NCI-H1092 treated with DMSO at 0.1 percent for 48 hours (cell line): ENCODE measurements at regions not wholly inside any gene's neighbourhood (a gene's known extent, or its start where the extent isn't known, plus 50 kb on each side); places are given as distances from the start of the nearest gene placed in this dataset.
"Not testable (repeated sequence)": the region's sequence is repeated elsewhere in the genome, so short reads cannot be mapped to it uniquely, and the experiment has no call there.

Experiments used
- DNase-seq: peaks from one replicate; lab custom pipeline; 2025; lab: John Stamatoyannopoulos, UW

GRCh38 chr14:70269582-70269981 lies 80.8 kb upstream of the SLC8A3 start:
- DNase-seq, result no peak

GRCh38 chr14:70268760-70269159 lies 80.0 kb upstream of the SLC8A3 start:
- DNase-seq, result no peak

GRCh38 chr14:70266157-70266556 lies 77.4 kb upstream of the SLC8A3 start:
- DNase-seq, result no peak

DNA sequence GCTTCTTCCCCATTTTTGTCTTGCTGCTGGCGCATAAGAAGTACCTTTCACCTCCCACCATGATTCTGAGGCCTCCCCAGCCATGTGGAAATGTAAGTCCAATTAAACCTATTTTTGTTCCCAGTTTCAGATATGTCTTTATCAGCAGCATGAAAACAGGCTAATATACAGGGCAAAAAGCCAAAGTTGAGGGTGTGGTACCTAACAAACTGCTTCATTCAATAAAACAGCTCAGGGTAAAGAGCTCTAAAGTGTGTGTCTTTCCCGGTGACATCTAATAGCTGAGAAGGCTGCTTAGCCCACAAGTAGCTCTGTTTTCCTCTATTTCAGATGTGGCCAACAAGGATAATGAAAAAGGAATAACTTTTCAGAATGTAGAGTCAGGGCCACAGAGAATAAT lies 76.7 kb upstream of the SLC8A3 start:
- no peak for DNase-seq

DNA sequence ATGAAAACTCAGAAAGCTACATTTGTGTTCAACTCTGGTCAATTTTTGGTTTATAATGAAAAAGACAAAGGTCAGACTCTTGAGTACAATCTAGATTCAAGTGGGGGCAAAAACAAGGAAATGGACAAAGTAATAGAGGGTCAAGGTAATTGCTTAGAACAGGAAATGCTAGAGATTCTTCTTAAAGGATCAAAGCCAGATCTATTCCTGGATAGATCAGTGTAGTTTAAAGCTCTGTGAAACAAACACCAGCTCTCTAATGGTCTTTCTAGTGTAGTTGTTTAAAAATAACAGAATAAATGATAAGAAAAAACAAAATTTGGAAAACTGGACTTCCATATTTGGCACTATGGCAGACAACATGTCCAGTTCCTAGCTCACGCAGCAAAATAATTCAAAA lies 70.7 kb upstream of the SLC8A3 start:
- DNase-seq, result no peak

GRCh38 chr14:70257526-70257925 lies 68.8 kb upstream of the SLC8A3 start:
- DNase-seq, result no peak

- DNase-seq, result no peak
Observed at GRCh38 chr14:70256601-70257000, 67.8 kb upstream of the SLC8A3 start.

DNA sequence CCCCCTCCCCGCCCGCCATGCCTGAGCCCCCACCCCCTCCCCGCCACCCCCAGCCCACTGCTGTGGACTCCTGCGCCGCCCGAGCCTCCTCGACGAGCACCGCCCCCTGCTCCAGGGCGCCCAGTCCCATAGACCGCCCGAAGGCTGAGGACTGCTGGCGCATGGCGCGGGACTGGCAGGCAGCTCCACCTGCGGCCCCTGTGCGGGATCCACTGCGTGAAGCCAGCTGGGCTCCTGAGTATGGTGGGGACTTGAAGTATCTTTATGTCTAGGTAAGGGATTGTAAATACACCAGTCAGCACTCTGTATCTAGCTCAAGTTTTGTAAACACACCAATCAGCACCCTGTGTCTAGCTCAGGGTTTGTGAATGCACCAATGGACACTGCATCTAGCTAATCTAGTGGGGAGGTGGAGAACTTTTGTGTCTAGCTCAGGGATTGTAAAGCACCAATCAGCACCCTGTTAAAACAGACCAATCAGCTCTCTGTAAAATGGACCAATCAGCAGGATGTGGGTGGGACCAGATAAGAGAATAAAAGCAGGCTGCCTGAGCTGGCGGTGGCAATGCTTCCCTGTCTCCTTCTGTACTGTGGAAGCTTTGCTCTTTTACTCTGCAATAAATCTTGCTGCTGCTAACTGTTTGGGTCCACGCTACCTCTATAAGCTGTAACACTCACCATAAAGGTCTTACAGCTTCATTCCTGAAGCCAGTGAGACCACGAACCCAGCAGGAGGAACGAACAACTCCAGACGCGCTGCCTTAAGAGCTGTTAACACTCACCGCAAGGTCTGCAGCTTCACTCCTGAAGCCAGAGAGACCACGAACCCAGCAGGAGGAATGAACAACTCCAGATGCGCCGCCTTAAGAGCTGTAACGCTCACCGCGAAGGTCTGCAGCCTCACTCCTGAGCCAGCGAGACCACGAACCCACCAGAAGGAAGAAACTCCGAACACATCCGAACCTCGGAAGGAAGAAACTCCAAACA lies 66.6 kb upstream of the SLC8A3 start:
- peak; percentile 14 for DNase-seq

DNA sequence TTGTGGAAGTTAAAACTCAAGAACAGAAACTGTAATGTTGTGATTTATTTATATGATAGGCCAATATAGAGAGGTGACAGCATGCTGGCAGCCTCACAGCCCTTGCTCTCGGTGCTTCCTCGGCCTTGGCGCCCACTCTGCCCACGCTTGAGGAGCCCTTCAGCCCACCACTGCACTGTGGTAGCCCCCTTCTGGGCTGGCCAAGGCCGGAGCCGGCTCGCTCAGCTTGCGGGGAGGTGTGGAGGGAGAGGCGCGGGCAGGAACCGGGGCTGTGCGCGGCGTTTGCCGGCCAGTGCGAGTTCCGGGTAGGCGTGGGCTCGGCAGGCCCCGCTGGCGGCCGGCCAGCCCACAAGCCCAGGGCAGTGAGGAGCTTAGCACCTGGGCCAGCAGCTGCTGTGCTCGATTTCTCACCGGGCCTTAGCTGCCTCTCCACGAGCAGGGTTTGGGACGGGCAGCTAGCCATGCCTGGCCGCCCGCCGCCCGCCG lies 65.8 kb upstream of the SLC8A3 start:
- DNase-seq, result peak; percentile 59

DNA sequence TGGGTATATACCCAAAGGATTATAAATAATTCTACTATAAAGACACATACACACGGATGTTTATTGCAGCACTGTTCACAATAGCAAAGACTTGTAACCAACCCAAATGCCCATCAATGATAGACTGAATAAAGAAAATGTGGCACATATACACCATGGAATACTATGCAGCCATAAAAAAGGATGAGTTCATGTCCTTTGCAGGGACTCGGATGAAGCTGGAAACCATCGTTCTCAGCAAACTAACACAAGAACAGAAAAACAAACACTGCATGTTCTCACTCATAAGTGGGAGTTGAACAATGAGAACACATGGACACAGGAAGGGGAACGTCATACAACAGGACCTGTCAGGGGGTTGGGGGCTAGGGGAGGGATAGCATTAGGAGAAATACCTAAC lies 64.8 kb upstream of the SLC8A3 start:
- not testable (repeated sequence) for DNase-seq

DNA sequence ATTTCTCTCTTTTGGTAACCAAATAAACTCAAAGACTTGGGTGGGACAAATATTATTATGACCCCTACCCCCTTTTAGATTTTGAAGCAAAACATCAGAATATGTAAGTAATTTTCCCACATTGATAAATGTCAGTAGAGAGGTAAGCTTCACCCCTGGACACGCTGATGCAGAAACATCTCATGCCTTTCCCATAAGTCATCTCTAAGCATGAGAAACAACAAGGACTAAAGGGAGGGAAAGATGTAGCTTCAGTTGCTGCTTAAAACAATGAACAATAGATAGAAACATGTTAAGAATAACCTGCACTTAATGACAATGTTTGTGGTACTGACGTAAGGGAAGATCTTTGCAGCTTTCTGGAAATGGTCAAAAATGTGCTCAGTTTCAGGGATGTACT lies 56.3 kb upstream of the SLC8A3 start:
- DNase-seq, result no peak

- no peak for DNase-seq
Observed at GRCh38 chr14:70239802-70240201, 51.1 kb upstream of the SLC8A3 start.

DNA sequence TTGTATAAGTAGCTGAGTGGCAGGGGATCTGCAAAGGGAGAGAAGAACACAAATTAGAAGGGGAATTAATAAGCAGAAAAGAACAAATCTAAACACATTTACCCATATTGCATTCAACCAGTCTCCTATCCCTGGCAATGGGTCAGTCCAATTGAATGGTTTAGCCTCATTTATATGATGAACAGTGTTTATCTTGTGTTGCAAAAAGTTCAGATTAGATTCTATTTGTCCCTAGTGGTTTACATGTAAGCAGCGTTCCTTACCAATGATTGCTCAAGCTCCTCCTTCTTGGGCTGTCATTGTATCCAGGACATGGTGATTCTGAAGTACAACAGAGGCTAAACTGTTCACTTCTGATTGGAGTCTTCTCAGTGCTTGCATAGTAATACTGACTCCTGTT lies 49.9 kb upstream of the SLC8A3 start:
- not testable (repeated sequence) for DNase-seq
